ENCODE measurements at regions not wholly inside any gene's neighbourhood (a gene's known extent, or its start where the extent isn't known, plus 50 kb on each side); places are given as distances from the start of the nearest gene placed in this dataset.

GRCh38 chr3:72338942-72339669 lies 509.1 kb downstream of the SHQ1 start:
- H3K9me1 ChIP-seq (ENCODE audit: insufficient read depth, low read length): peaks cover 25% of the 10 kb centered on the region
- peak overlapping the region; percentile 27 for H3K27ac ChIP-seq (ENCODE audit: insufficient read depth, low read length)
- H2BK5ac ChIP-seq (ENCODE audit: low read depth, low read length, poor library complexity, severe bottlenecking): peak overlapping the region; percentile 79
- H3K9me3 ChIP-seq (ENCODE audit: control insufficient read depth, insufficient read depth, low read length): no peaks in the 10 kb centered on the region
- H3K4me2 ChIP-seq (ENCODE audit: low read depth, low read length): no peak overlapping the region; the same call in 1 of the 2 replicates
- no peaks in the 10 kb centered on the region for H4K20me1 ChIP-seq (ENCODE audit: insufficient read depth, low read length)
- no peak overlapping the region for H3K4me3 ChIP-seq (ENCODE audit: insufficient read depth, low read depth, low read length)
- intact Hi-C loops (cut with micrococcal nuclease) (loop anchor here (5.0 kb wide), 1 partner anchor 67 kb away; no protein-coding TSS in a partner anchor), in situ Hi-C loops (cut with MboI; ENCODE audit: low sequenced_read_pairs) (no loop called here), dilution Hi-C loops (cut with HindIII; ENCODE audit: low sequenced_read_pairs, unreplicated experiment) (no loop called here)
- no peaks in the 10 kb centered on the region for H3K27me3 ChIP-seq (ENCODE audit: control insufficient read depth, insufficient read depth, low read length)
- DNase-seq: peak; percentile 97
- ChIA-PET CTCF (interaction anchor here (0.5 to 0.9 kb wide), 2 partner anchors 16 to 91 kb away, joined by 3 to 4 read pairs; no protein-coding TSS in a partner anchor), POLR2A (ENCODE audit: unreplicated experiment) (no interaction called here)
- H2BK120ac ChIP-seq (ENCODE audit: low read depth, low read length): peak overlapping the region; percentile 45; the same call in 1 of the 2 replicates
- peak overlapping the region; percentile 31; the same call in 1 of the 2 replicates for H3K14ac ChIP-seq (replicated peaks; ENCODE audit: low read depth, low read length)
- WGBS, 2 experiments (ENCODE audit: extremely low coverage in 2 of 2, insufficient read length in 1 of 2): 4% methylated on average over 4 of the region's 11 CpGs; no CpG with 5 or more reads in 1 of the 2 experiments
- peak overlapping the region; percentile 23; the same call in 1 of the 2 replicates for H4K5ac ChIP-seq (ENCODE audit: low read depth, low read length)
- H3K36me3 ChIP-seq (ENCODE audit: control insufficient read depth, insufficient read depth, low read length): no peaks in the 10 kb centered on the region
- peak; percentile 86 for ATAC-seq (ENCODE audit: low read depth)
- H2AK5ac ChIP-seq (ENCODE audit: low read depth, low read length): peak overlapping the region; percentile 93
- peak overlapping the region; percentile 67; the same call in 1 of the 2 replicates for H4K91ac ChIP-seq (ENCODE audit: insufficient read depth, low read depth, low read length)
- H3K4ac ChIP-seq (ENCODE audit: low read depth, low read length): peak overlapping the region; percentile 83
- peaks cover 15% of the 10 kb centered on the region for H3K4me1 ChIP-seq (ENCODE audit: control insufficient read depth, insufficient read depth, low read length)
- H2AK9ac ChIP-seq (replicated peaks; ENCODE audit: low read depth, low read length, poor library complexity): peak overlapping the region; percentile 75
- peak overlapping the region; percentile 5 to 56; a peak in 1 of 4 replicates for H4K8ac ChIP-seq (ENCODE audit: low read depth in 2 of 2, low read length in 2 of 2)
- peak overlapping the region; percentile 14; the same call in 1 of the 2 replicates for H3K18ac ChIP-seq (ENCODE audit: low read depth, low read length)
- H2BK20ac ChIP-seq (ENCODE audit: low read depth, low read length): peak overlapping the region; percentile 23
- no peak overlapping the region for H3K23ac ChIP-seq (ENCODE audit: low read depth, low read length)
- no peak overlapping the region for H3K56ac ChIP-seq (ENCODE audit: extremely low read depth, insufficient read depth, low read length)
- H3K79me1 ChIP-seq (ENCODE audit: low read depth in 1 of 2, low read length in 2 of 2): no peaks in the 10 kb centered on the region
- H2BK15ac ChIP-seq (ENCODE audit: low read depth, low read length): peak overlapping the region; percentile 32; the same call in 2 of the 3 replicates
- peak overlapping the region; percentile 36 for H2AFZ ChIP-seq (replicated peaks; ENCODE audit: low read length, poor library complexity)
- no peak overlapping the region for H3K9ac ChIP-seq (ENCODE audit: low read depth, low read length)
- no TSS peak for BruUV-seq (replicated peaks)
- TF ChIP-seq CHD1 (IDR thresholded peaks at IDR 0.05; ENCODE audit: low read depth, low read length) (no peak), SMC3 (IDR thresholded peaks at IDR 0.05; ENCODE audit: low read depth, low read length) (0 out of 2 replicates have a peak, but pooled peaks have one; percentile 2), POLR2A (IDR thresholded peaks at IDR 0.05; ENCODE audit: low read depth, low read length) (no peak), CTCF (conservative IDR thresholded peaks at IDR 0.05; ENCODE audit: low read depth, low read length) (no peak), RFX5 (IDR thresholded peaks at IDR 0.05; ENCODE audit: low read depth, low read length) (no peak; the same call in 1 of the 2 replicates), MXI1 (IDR thresholded peaks at IDR 0.05; ENCODE audit: borderline replicate concordance, low read depth, low read length) (no peak), FOS (IDR thresholded peaks at IDR 0.05; ENCODE audit: low read depth, low read length) (peak; percentile 85), BHLHE40 (IDR thresholded peaks at IDR 0.05; ENCODE audit: low read depth, low read length) (peak; percentile 67), RCOR1 (IDR thresholded peaks at IDR 0.05; ENCODE audit: insufficient replicate concordance, low read length) (peak; percentile 37), MAFK (IDR thresholded peaks at IDR 0.05; ENCODE audit: low read depth, low read length) (no peak), MAZ (IDR thresholded peaks at IDR 0.05; ENCODE audit: borderline replicate concordance, low read depth, low read length) (no peak), NFE2L2 (IDR thresholded peaks at IDR 0.05; ENCODE audit: low read depth, low read length) (no peak)
- TF ChIP-seq, protein P1, sequence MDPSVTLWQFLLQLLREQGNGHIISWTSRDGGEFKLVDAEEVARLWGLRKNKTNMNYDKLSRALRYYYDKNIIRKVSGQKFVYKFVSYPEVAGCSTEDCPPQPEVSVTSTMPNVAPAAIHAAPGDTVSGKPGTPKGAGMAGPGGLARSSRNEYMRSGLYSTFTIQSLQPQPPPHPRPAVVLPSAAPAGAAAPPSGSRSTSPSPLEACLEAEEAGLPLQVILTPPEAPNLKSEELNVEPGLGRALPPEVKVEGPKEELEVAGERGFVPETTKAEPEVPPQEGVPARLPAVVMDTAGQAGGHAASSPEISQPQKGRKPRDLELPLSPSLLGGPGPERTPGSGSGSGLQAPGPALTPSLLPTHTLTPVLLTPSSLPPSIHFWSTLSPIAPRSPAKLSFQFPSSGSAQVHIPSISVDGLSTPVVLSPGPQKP (IDR thresholded peaks at IDR 0.05; ENCODE audit: borderline replicate concordance, low read depth, low read length): no peak
- TF ChIP-seq, protein P2, sequence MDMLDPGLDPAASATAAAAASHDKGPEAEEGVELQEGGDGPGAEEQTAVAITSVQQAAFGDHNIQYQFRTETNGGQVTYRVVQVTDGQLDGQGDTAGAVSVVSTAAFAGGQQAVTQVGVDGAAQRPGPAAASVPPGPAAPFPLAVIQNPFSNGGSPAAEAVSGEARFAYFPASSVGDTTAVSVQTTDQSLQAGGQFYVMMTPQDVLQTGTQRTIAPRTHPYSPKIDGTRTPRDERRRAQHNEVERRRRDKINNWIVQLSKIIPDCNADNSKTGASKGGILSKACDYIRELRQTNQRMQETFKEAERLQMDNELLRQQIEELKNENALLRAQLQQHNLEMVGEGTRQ (IDR thresholded peaks at IDR 0.05; ENCODE audit: low read depth, low read length): peak; percentile 34; the same call in 1 of the 2 replicates

All from IMR-90 (cell line).